ENCODE measurements at regions not wholly inside any gene's neighbourhood (a gene's known extent, or its start where the extent isn't known, plus 50 kb on each side); places are given as distances from the start of the nearest gene placed in this dataset.

DNA sequence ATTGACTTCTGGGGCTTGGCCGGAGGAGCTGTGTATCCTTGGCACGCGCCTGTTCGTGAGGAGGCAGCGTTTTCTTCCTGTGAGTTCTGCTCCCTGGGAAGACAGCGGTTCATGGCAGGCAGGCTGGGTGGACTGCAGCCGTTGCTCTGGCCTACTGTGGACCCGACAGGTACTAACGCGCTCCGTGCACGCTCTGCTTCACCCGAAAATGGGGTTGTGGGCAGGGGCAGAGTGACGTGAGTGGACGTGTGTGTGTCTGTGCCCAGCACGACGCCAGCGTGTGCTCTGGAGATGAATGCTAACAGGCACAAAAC, 179.1 kb downstream of the KIF26A start:
- TF ChIP-seq TP53 (CRISPR knock-in tag; IDR thresholded peaks at IDR 0.05) (no peak), NFYB (CRISPR knock-in tag; conservative IDR thresholded peaks at IDR 0.05; ENCODE audit: low read depth) (no peak), CREM (CRISPR knock-in tag; IDR thresholded peaks at IDR 0.05) (no peak), ZNF423 (CRISPR knock-in tag; IDR thresholded peaks at IDR 0.05) (no peak), ZNF671 (CRISPR knock-in tag; IDR thresholded peaks at IDR 0.05) (no peak), FOXP1 (CRISPR knock-in tag; IDR thresholded peaks at IDR 0.05; ENCODE audit: borderline replicate concordance) (no peak), GTF2I (CRISPR knock-in tag; conservative IDR thresholded peaks at IDR 0.05) (no peak), TEAD1 (CRISPR knock-in tag; IDR thresholded peaks at IDR 0.05) (no peak)
- TF ChIP-seq, protein P1, sequence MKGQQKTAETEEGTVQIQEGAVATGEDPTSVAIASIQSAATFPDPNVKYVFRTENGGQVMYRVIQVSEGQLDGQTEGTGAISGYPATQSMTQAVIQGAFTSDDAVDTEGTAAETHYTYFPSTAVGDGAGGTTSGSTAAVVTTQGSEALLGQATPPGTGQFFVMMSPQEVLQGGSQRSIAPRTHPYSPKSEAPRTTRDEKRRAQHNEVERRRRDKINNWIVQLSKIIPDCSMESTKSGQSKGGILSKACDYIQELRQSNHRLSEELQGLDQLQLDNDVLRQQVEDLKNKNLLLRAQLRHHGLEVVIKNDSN (CRISPR knock-in tag; IDR thresholded peaks at IDR 0.05), result no peak
- TF ChIP-seq, protein P2, sequence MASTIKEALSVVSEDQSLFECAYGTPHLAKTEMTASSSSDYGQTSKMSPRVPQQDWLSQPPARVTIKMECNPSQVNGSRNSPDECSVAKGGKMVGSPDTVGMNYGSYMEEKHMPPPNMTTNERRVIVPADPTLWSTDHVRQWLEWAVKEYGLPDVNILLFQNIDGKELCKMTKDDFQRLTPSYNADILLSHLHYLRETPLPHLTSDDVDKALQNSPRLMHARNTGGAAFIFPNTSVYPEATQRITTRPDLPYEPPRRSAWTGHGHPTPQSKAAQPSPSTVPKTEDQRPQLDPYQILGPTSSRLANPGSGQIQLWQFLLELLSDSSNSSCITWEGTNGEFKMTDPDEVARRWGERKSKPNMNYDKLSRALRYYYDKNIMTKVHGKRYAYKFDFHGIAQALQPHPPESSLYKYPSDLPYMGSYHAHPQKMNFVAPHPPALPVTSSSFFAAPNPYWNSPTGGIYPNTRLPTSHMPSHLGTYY (CRISPR knock-in tag; IDR thresholded peaks at IDR 0.05), result no peak
- TF ChIP-seq, protein P3, sequence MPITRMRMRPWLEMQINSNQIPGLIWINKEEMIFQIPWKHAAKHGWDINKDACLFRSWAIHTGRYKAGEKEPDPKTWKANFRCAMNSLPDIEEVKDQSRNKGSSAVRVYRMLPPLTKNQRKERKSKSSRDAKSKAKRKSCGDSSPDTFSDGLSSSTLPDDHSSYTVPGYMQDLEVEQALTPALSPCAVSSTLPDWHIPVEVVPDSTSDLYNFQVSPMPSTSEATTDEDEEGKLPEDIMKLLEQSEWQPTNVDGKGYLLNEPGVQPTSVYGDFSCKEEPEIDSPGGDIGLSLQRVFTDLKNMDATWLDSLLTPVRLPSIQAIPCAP (CRISPR knock-in tag; IDR thresholded peaks at IDR 0.05), result no peak
- TF ChIP-seq, protein P4, sequence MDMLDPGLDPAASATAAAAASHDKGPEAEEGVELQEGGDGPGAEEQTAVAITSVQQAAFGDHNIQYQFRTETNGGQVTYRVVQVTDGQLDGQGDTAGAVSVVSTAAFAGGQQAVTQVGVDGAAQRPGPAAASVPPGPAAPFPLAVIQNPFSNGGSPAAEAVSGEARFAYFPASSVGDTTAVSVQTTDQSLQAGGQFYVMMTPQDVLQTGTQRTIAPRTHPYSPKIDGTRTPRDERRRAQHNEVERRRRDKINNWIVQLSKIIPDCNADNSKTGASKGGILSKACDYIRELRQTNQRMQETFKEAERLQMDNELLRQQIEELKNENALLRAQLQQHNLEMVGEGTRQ (CRISPR knock-in tag; IDR thresholded peaks at IDR 0.05), result no peak
- no peaks in the 10 kb centered on the region for H3K27me3 Mint-ChIP-seq (ENCODE audit: low read depth)
- peaks cover 7% of the 10 kb centered on the region for H3K9me3 Mint-ChIP-seq
- no peak overlapping the region for H3K4me3 Mint-ChIP-seq
- H3K4me1 Mint-ChIP-seq, result no peaks in the 10 kb centered on the region
- ChIA-PET POLR2A (no interaction called here), CTCF (no interaction called here)
- ATAC-seq (no peak), DNase-seq (ENCODE audit: low spot score) (peak; percentile 5)
- H3K27ac Mint-ChIP-seq, result no peak overlapping the region
- H3K36me3 Mint-ChIP-seq, result no peaks in the 10 kb centered on the region

DNA sequence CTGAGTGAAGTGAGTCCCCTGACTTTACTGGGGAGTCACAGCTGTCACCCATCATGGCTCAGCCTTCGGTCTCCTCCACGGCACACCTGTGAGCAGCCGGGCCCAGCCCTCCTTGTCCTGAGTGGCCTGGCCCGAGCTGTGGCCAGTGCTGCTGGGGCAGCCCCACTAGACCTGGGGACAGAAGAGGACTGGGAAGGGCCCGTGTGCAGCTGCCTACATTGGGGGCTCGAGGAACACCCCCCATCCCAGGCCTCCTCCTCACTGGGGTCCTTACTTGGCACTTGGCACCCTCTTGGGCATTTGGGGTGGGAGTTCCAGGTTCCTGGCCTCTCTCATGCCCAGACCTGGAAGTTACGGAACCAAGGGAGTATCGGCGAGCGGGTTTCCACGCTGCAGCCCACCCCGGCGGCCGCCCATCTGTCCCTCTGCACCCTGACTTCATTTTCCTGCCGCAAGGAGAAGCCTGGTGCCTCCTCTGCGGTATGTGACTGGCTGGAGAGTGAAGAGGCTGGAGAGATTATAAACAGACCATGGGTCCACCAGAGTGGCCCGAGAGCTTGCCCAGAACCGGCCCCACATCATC, 179.7 kb downstream of the KIF26A start:
- Mint-ChIP-seq H3K36me3 (no peaks in the 10 kb centered on the region), H3K9me3 (peaks cover 4% of the 10 kb centered on the region), H3K4me1 (no peaks in the 10 kb centered on the region), H3K27me3 (ENCODE audit: low read depth) (no peaks in the 10 kb centered on the region), H3K27ac (no peak overlapping the region), H3K4me3 (no peak overlapping the region)
- DNase-seq (ENCODE audit: low spot score), result no peak
- ChIA-PET POLR2A (no interaction called here), CTCF (no interaction called here)
- ATAC-seq, result no peak
- no peak for TF ChIP-seq ZNF232 (CRISPR knock-in tag; IDR thresholded peaks at IDR 0.05)
- TF ChIP-seq, protein P5, sequence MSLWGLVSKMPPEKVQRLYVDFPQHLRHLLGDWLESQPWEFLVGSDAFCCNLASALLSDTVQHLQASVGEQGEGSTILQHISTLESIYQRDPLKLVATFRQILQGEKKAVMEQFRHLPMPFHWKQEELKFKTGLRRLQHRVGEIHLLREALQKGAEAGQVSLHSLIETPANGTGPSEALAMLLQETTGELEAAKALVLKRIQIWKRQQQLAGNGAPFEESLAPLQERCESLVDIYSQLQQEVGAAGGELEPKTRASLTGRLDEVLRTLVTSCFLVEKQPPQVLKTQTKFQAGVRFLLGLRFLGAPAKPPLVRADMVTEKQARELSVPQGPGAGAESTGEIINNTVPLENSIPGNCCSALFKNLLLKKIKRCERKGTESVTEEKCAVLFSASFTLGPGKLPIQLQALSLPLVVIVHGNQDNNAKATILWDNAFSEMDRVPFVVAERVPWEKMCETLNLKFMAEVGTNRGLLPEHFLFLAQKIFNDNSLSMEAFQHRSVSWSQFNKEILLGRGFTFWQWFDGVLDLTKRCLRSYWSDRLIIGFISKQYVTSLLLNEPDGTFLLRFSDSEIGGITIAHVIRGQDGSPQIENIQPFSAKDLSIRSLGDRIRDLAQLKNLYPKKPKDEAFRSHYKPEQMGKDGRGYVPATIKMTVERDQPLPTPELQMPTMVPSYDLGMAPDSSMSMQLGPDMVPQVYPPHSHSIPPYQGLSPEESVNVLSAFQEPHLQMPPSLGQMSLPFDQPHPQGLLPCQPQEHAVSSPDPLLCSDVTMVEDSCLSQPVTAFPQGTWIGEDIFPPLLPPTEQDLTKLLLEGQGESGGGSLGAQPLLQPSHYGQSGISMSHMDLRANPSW (CRISPR knock-in tag; conservative IDR thresholded peaks at IDR 0.05; ENCODE audit: low read depth), result no peak
- no peak for TF ChIP-seq CREM (CRISPR knock-in tag; IDR thresholded peaks at IDR 0.05)
- TF ChIP-seq, protein P6, sequence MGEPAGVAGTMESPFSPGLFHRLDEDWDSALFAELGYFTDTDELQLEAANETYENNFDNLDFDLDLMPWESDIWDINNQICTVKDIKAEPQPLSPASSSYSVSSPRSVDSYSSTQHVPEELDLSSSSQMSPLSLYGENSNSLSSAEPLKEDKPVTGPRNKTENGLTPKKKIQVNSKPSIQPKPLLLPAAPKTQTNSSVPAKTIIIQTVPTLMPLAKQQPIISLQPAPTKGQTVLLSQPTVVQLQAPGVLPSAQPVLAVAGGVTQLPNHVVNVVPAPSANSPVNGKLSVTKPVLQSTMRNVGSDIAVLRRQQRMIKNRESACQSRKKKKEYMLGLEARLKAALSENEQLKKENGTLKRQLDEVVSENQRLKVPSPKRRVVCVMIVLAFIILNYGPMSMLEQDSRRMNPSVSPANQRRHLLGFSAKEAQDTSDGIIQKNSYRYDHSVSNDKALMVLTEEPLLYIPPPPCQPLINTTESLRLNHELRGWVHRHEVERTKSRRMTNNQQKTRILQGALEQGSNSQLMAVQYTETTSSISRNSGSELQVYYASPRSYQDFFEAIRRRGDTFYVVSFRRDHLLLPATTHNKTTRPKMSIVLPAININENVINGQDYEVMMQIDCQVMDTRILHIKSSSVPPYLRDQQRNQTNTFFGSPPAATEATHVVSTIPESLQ (CRISPR knock-in tag; IDR thresholded peaks at IDR 0.05), result no peak
- TF ChIP-seq RELA (CRISPR knock-in tag; IDR thresholded peaks at IDR 0.05; ENCODE audit: borderline replicate concordance), result no peak
- TF ChIP-seq, protein P7, sequence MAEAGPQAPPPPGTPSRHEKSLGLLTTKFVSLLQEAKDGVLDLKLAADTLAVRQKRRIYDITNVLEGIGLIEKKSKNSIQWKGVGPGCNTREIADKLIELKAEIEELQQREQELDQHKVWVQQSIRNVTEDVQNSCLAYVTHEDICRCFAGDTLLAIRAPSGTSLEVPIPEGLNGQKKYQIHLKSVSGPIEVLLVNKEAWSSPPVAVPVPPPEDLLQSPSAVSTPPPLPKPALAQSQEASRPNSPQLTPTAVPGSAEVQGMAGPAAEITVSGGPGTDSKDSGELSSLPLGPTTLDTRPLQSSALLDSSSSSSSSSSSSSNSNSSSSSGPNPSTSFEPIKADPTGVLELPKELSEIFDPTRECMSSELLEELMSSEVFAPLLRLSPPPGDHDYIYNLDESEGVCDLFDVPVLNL (CRISPR knock-in tag; IDR thresholded peaks at IDR 0.05; ENCODE audit: borderline replicate concordance, low read depth), result no peak
- no peak for TF ChIP-seq FOXJ3 (CRISPR knock-in tag; IDR thresholded peaks at IDR 0.05; ENCODE audit: borderline replicate concordance)
- TF ChIP-seq, protein P8, sequence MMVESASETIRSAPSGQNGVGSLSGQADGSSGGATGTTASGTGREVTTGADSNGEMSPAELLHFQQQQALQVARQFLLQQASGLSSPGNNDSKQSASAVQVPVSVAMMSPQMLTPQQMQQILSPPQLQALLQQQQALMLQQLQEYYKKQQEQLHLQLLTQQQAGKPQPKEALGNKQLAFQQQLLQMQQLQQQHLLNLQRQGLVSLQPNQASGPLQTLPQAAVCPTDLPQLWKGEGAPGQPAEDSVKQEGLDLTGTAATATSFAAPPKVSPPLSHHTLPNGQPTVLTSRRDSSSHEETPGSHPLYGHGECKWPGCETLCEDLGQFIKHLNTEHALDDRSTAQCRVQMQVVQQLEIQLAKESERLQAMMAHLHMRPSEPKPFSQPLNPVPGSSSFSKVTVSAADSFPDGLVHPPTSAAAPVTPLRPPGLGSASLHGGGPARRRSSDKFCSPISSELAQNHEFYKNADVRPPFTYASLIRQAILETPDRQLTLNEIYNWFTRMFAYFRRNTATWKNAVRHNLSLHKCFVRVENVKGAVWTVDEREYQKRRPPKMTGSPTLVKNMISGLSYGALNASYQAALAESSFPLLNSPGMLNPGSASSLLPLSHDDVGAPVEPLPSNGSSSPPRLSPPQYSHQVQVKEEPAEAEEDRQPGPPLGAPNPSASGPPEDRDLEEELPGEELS (CRISPR knock-in tag; IDR thresholded peaks at IDR 0.05), result no peak
- no peak for TF ChIP-seq MYBL2 (CRISPR knock-in tag; IDR thresholded peaks at IDR 0.05)
- no peak for TF ChIP-seq GRHL2 (CRISPR knock-in tag; IDR thresholded peaks at IDR 0.05; ENCODE audit: insufficient replicate concordance, severe bottlenecking)
- TF ChIP-seq ZNF396 (CRISPR knock-in tag; IDR thresholded peaks at IDR 0.05; ENCODE audit: borderline replicate concordance), result no peak
- no peak for TF ChIP-seq PRRX2 (CRISPR knock-in tag; IDR thresholded peaks at IDR 0.05)
- TF ChIP-seq, protein P1 (CRISPR knock-in tag; IDR thresholded peaks at IDR 0.05), result no peak
- TF ChIP-seq GABPB1 (CRISPR knock-in tag; IDR thresholded peaks at IDR 0.05), result no peak

Measured in WTC11 (cell line).